ENCODE measurements at regions not wholly inside any gene's neighbourhood (a gene's known extent, or its start where the extent isn't known, plus 50 kb on each side); places are given as distances from the start of the nearest gene placed in this dataset.

GRCh38 chr13:63632321-63632720 is 2216.7 kb upstream of the PCDH20 start:
- Mint-ChIP-seq H3K4me3 (no peak overlapping the region), H3K36me3 (ENCODE audit: low read depth) (no peaks in the 10 kb centered on the region), H3K9me3 (no peaks in the 10 kb centered on the region), H3K27me3 (ENCODE audit: insufficient read depth, low read depth, poor library complexity) (no peaks in the 10 kb centered on the region), H3K4me1 (no peaks in the 10 kb centered on the region; the same call in 2 of the 3 replicates), H3K27ac (no peak overlapping the region)
- Histone ChIP-seq H3K4me2 (no peak overlapping the region), H3K27me3 (ENCODE audit: insufficient read depth) (no peaks in the 10 kb centered on the region), H3K4me3 (no peak overlapping the region), H3K79me2 (replicated peaks; ENCODE audit: insufficient read depth) (no peaks in the 10 kb centered on the region), H4K20me1 (replicated peaks; ENCODE audit: insufficient read depth) (no peaks in the 10 kb centered on the region), H3K4me1 (ENCODE audit: insufficient read depth) (no peaks in the 10 kb centered on the region), H3F3A (replicated peaks; ENCODE audit: low read depth) (no peaks in the 10 kb centered on the region), H3K27ac (ENCODE audit: low read depth) (no peak overlapping the region), H3K9me2 (ENCODE audit: insufficient read depth) (no peaks in the 10 kb centered on the region), H3K36me3 (ENCODE audit: insufficient read depth) (no peaks in the 10 kb centered on the region), H2AFZ (no peak overlapping the region)
- no peak for DNase-seq (ENCODE audit: low spot score)
- TF ChIP-seq CREB1 (CRISPR knock-in tag; IDR thresholded peaks at IDR 0.05; ENCODE audit: low read depth) (no peak), JUNB (IDR thresholded peaks at IDR 0.05; ENCODE audit: unreplicated experiment) (no peak), EZH2phosphoT487 (IDR thresholded peaks at IDR 0.05; ENCODE audit: unreplicated experiment) (no peak), ZNF114 (CRISPR knock-in tag; IDR thresholded peaks at IDR 0.05) (no peak)
- ATAC-seq, result no peak

GRCh38 chr13:63631006-63631405 is 2215.4 kb upstream of the PCDH20 start:
- no peaks in the 10 kb centered on the region for H3K79me2 ChIP-seq (replicated peaks; ENCODE audit: insufficient read depth)
- no peaks in the 10 kb centered on the region for H3K27me3 ChIP-seq (ENCODE audit: insufficient read depth)
- H3K36me3 ChIP-seq (ENCODE audit: insufficient read depth), result no peaks in the 10 kb centered on the region
- H3K4me1 Mint-ChIP-seq, result no peaks in the 10 kb centered on the region
- no peak overlapping the region for H3K4me2 ChIP-seq
- no peak overlapping the region for H3K27ac ChIP-seq (ENCODE audit: low read depth)
- H4K20me1 ChIP-seq (replicated peaks; ENCODE audit: insufficient read depth), result no peaks in the 10 kb centered on the region
- H3K4me3 Mint-ChIP-seq, result no peak overlapping the region
- H3K4me3 ChIP-seq, result no peak overlapping the region
- TF ChIP-seq ZNF114 (CRISPR knock-in tag; IDR thresholded peaks at IDR 0.05), result no peak
- TF ChIP-seq EZH2 (IDR thresholded peaks at IDR 0.05; ENCODE audit: low read depth, unreplicated experiment), result no peak
- no peak for TF ChIP-seq REST (IDR thresholded peaks at IDR 0.05; ENCODE audit: unreplicated experiment)
- no peak for TF ChIP-seq NANOG (IDR thresholded peaks at IDR 0.05; ENCODE audit: borderline replicate concordance)
- no peak for TF ChIP-seq ETS1 (IDR thresholded peaks at IDR 0.05)
- TF ChIP-seq CTCF (conservative IDR thresholded peaks at IDR 0.05; ENCODE audit: low read depth in 2 of 2), result no peak
- no peak for TF ChIP-seq CREB1 (CRISPR knock-in tag; IDR thresholded peaks at IDR 0.05; ENCODE audit: low read depth)
- TF ChIP-seq ZNF462 (CRISPR knock-in tag; IDR thresholded peaks at IDR 0.05), result no peak
- H3K27ac Mint-ChIP-seq, result no peak overlapping the region
- H3K4me1 ChIP-seq (ENCODE audit: insufficient read depth), result no peaks in the 10 kb centered on the region
- H3K9me3 Mint-ChIP-seq, result no peaks in the 10 kb centered on the region
- DNase-seq (ENCODE audit: low spot score), result no peak
- no peak for ATAC-seq
- H3K9me2 ChIP-seq (ENCODE audit: insufficient read depth), result no peaks in the 10 kb centered on the region
- H3F3A ChIP-seq (replicated peaks; ENCODE audit: low read depth), result no peaks in the 10 kb centered on the region
- no peaks in the 10 kb centered on the region for H3K27me3 Mint-ChIP-seq (ENCODE audit: insufficient read depth, low read depth, poor library complexity)
- no peaks in the 10 kb centered on the region for H3K36me3 Mint-ChIP-seq (ENCODE audit: low read depth)
- no peak overlapping the region for H2AFZ ChIP-seq

Measured in GM23338 (cell line).